H9 (cell line): ENCODE measurements at regions not wholly inside any gene's neighbourhood (a gene's known extent, or its start where the extent isn't known, plus 50 kb on each side); places are given as distances from the start of the nearest gene placed in this dataset.

Experiments used
- DNase-seq: peaks from one replicate; pipeline ENCODE4 v3.0.0-alpha.2; 2017
- H2AFZ ChIP-seq: one replicate; pipeline ENCODE4 v1.6.1; 2013; ENCODE audit warnings: mild to moderate bottlenecking, low read length, control low read depth, moderate library complexity
- H2AK5ac ChIP-seq: 2 replicates; pipeline ENCODE4 v1.6.1; 2013; ENCODE audit warnings: low read length, control low read depth, mixed read lengths; ENCODE audit not compliant: insufficient read length
- H2BK120ac ChIP-seq: one replicate; pipeline ENCODE4 v1.6.1; 2013; ENCODE audit warnings: low read depth, mild to moderate bottlenecking, low read length, control low read depth, inconsistent platforms; ENCODE audit not compliant: poor library complexity, severe bottlenecking
- H2BK12ac ChIP-seq: 2 replicates; pipeline ENCODE4 v1.6.1; 2013; ENCODE audit warnings: low read length, control low read depth, mixed read lengths, low read depth; ENCODE audit not compliant: insufficient read length
- H2BK15ac ChIP-seq: 2 replicates; pipeline ENCODE4 v1.6.1; 2013; ENCODE audit warnings: low read depth, low read length, control low read depth
- H2BK20ac ChIP-seq: one replicate; pipeline ENCODE4 v1.6.1; 2013; ENCODE audit warnings: low read depth, mild to moderate bottlenecking, low read length, control low read depth, inconsistent platforms; ENCODE audit not compliant: poor library complexity, severe bottlenecking
- H2BK5ac ChIP-seq: 2 replicates; pipeline ENCODE4 v1.6.1; 2013; ENCODE audit warnings: low read length, control low read depth, mixed read lengths; ENCODE audit not compliant: insufficient read length
- H3K14ac ChIP-seq: 2 replicates; pipeline ENCODE4 v1.6.1; 2013; ENCODE audit warnings: low read length, control low read depth; ENCODE audit not compliant: insufficient read depth
- H3K18ac ChIP-seq: 2 replicates; pipeline ENCODE4 v1.6.1; 2013; ENCODE audit warnings: low read depth, mild to moderate bottlenecking, mixed read lengths, low read length, control low read depth; ENCODE audit not compliant: insufficient read length
- H3K23ac ChIP-seq: 2 replicates; pipeline ENCODE4 v1.6.1; 2013; ENCODE audit warnings: low read length, control low read depth, mixed read lengths, low read depth; ENCODE audit not compliant: insufficient read length
- H3K23me2 ChIP-seq: 2 replicates; pipeline ENCODE4 v1.6.1; 2013; ENCODE audit warnings: low read depth, mild to moderate bottlenecking, mixed read lengths, low read length, control low read depth; ENCODE audit not compliant: insufficient read length, poor library complexity, severe bottlenecking
- H3K27ac ChIP-seq: 2 replicates; pipeline ENCODE4 v1.5.1; 2013; ENCODE audit warnings: low read length, control low read depth, mixed read lengths, low read depth; ENCODE audit not compliant: insufficient read length
- H3K27me3 ChIP-seq: 2 replicates; pipeline ENCODE4 v1.6.1; 2013; ENCODE audit warnings: low read length, control low read depth, inconsistent platforms; ENCODE audit not compliant: insufficient read depth
- H3K4ac ChIP-seq: 2 replicates; pipeline ENCODE4 v1.6.1; 2013; ENCODE audit warnings: low read depth, mild to moderate bottlenecking, control low read depth, inconsistent platforms, low read length, moderate library complexity
- H3K4me1 ChIP-seq: 2 replicates; pipeline ENCODE4 v1.6.1; 2013; ENCODE audit warnings: low read length, control low read depth, inconsistent platforms; ENCODE audit not compliant: insufficient read depth
- H3K4me2 ChIP-seq: 2 replicates; pipeline ENCODE4 v1.6.1; 2013; ENCODE audit warnings: low read length, control low read depth, mixed read lengths; ENCODE audit not compliant: insufficient read length, insufficient read depth
- H3K56ac ChIP-seq: 2 replicates; pipeline ENCODE4 v1.6.1; 2013; ENCODE audit warnings: low read depth, mild to moderate bottlenecking, mixed read lengths, low read length, control low read depth; ENCODE audit not compliant: insufficient read length
- H3K79me1 ChIP-seq: 2 replicates; pipeline ENCODE4 v1.6.1; 2013; ENCODE audit warnings: low read depth, mild to moderate bottlenecking, moderate library complexity, low read length, control low read depth, inconsistent platforms; ENCODE audit not compliant: insufficient read depth, poor library complexity, severe bottlenecking
- H3K79me2 ChIP-seq: 2 replicates; pipeline ENCODE4 v1.6.1; 2013; ENCODE audit warnings: low read length, control low read depth, inconsistent platforms; ENCODE audit not compliant: insufficient read depth
- H3K9ac ChIP-seq: 2 replicates; pipeline ENCODE4 v1.6.1; 2013; ENCODE audit warnings: low read length, control low read depth, mixed read lengths; ENCODE audit not compliant: insufficient read length; ENCODE audit errors: extremely low read depth
- H3K9me3 ChIP-seq: one replicate; pipeline ENCODE4 v1.6.1; 2013; ENCODE audit warnings: low read depth, low read length, inconsistent platforms; ENCODE audit not compliant: control insufficient read depth
- H3T11ph ChIP-seq: one replicate; pipeline ENCODE4 v1.6.1; 2013; ENCODE audit warnings: mild to moderate bottlenecking, low read length, control low read depth, inconsistent platforms
- H4K20me1 ChIP-seq: one replicate; pipeline ENCODE4 v1.6.1; 2013; ENCODE audit not compliant: control insufficient read depth, insufficient read length, insufficient read depth
- H4K5ac ChIP-seq: 2 replicates; pipeline ENCODE4 v1.6.1; 2013; ENCODE audit warnings: low read depth, mild to moderate bottlenecking, mixed read lengths, low read length, control low read depth; ENCODE audit not compliant: insufficient read length
- H4K8ac ChIP-seq: replicated peaks from 2 replicates; pipeline ENCODE4 v1.6.1; 2013; ENCODE audit warnings: low read length, control low read depth, mixed read lengths, low read depth; ENCODE audit not compliant: insufficient read length
- H4K91ac ChIP-seq: 2 replicates; pipeline ENCODE4 v1.6.1; 2013; ENCODE audit warnings: low read depth, mild to moderate bottlenecking, moderate library complexity, mixed read lengths, low read length, control low read depth; ENCODE audit not compliant: insufficient read length
- H3K27ac Mint-ChIP-seq, 3 experiments: 2 replicates in 2 of 3; 3 replicates in 1 of 3; pipeline ENCODE4 v1.8.0; 2020 to 2021; ENCODE audit warnings: mixed read lengths in 3 of 3, mild to moderate bottlenecking in 1 of 3, moderate library complexity in 1 of 3
- H3K27me3 Mint-ChIP-seq: 2 replicates; pipeline ENCODE4 v1.8.0; 2021; ENCODE audit warnings: low read depth, mild to moderate bottlenecking, moderate library complexity, mixed read lengths
- H3K36me3 Mint-ChIP-seq, 3 experiments: 2 replicates in 2 of 3; 3 replicates in 1 of 3; pipeline ENCODE4 v1.8.0; 2020 to 2021; ENCODE audit warnings: low read depth in 3 of 3, mixed read lengths in 3 of 3; ENCODE audit not compliant: insufficient read depth in 1 of 3
- H3K4me1 Mint-ChIP-seq, 2 experiments: 2 replicates each; pipeline ENCODE4 v1.8.0; 2020; ENCODE audit warnings: mixed read lengths in 2 of 2
- H3K4me3 Mint-ChIP-seq, 2 experiments: 2 replicates in 1 of 2; 3 replicates in 1 of 2; pipeline ENCODE4 v1.8.0; 2020 to 2021; ENCODE audit warnings: mild to moderate bottlenecking in 2 of 2, mixed read lengths in 2 of 2, moderate library complexity in 1 of 2
- H3K9me3 Mint-ChIP-seq, 2 experiments: 2 replicates in 1 of 2; 3 replicates in 1 of 2; pipeline ENCODE4 v1.8.0; 2020; ENCODE audit warnings: mild to moderate bottlenecking in 2 of 2, mixed read lengths in 2 of 2, moderate library complexity in 1 of 2
- CTCF ChIP-seq: fragments of 200-600 bp; sonication (generic); conservative IDR thresholded peaks from 3 replicates; pipeline ENCODE4 v1.8.0; 2021; ENCODE audit warnings: antibody characterized with exemption, mild to moderate bottlenecking
- WGBS: extraction: QIAGEN DNeasy Blood & Tissue Kit; methylation state at CpG from one replicate; pipeline ENCODE4 v1.1.7; 2013; ENCODE audit warnings: missing lambda C conversion rate, low lambda C conversion rate, mixed read lengths; ENCODE audit not compliant: insufficient read length; ENCODE audit errors: extremely low coverage; 5-methylcytosine and 5-hydroxymethylcytosine counted together

- H2BK5ac ChIP-seq = no peak overlapping the region
- H2BK120ac ChIP-seq = no peak overlapping the region
- H3K56ac ChIP-seq = no peak overlapping the region
- no peak overlapping the region for H4K5ac ChIP-seq
- no peak overlapping the region for H3K4me2 ChIP-seq
- no peak overlapping the region for H2AK5ac ChIP-seq
- no peak overlapping the region for H2BK12ac ChIP-seq
- no peaks in the 10 kb centered on the region for H3K79me2 ChIP-seq
- Mint-ChIP-seq H3K27me3 (peaks cover 8% of the 10 kb centered on the region), H3K4me3 (no peak overlapping the region), H3K9me3 (peaks cover 31 to 38% of the 10 kb centered on the region in 2 experiments), H3K4me1 (peaks cover 2 to 8% of the 10 kb centered on the region in 2 experiments), H3K36me3 (peaks cover 22 to 30% (median 24%) of the 10 kb centered on the region in 3 experiments), H3K27ac (no peak overlapping the region)
- H4K8ac ChIP-seq = no peak overlapping the region
- H4K91ac ChIP-seq = no peak overlapping the region
- H3K23me2 ChIP-seq = no peaks in the 10 kb centered on the region
- no peak overlapping the region for H2BK20ac ChIP-seq
- no peak overlapping the region for H3K14ac ChIP-seq
- H3K4ac ChIP-seq = no peak overlapping the region
- H3K27me3 ChIP-seq = no peaks in the 10 kb centered on the region
- peaks cover 12% of the 10 kb centered on the region for H3K9me3 ChIP-seq
- no peak overlapping the region for H2BK15ac ChIP-seq
- H3K18ac ChIP-seq = no peak overlapping the region
- peak; percentile 75 for TF ChIP-seq CTCF
- no peak overlapping the region for H3K9ac ChIP-seq
- H3K27ac ChIP-seq = no peak overlapping the region
- H3T11ph ChIP-seq = no peak overlapping the region
- H2AFZ ChIP-seq = no peak overlapping the region
- peak; percentile 40 for DNase-seq
- no peaks in the 10 kb centered on the region for H4K20me1 ChIP-seq
- WGBS = no CpG with 5 or more reads among the region's 1 CpG
- H3K79me1 ChIP-seq = no peaks in the 10 kb centered on the region
- H3K23ac ChIP-seq = no peak overlapping the region
- no peaks in the 10 kb centered on the region for H3K4me1 ChIP-seq
These were observed 150.5 kb upstream of the HS6ST1 start for GRCh38 chr2:128469203-128469602.
